SK-N-SH treated with all-trans-retinoic acid at 6 μM for 48 hours (cell line): ENCODE measurements at regions not wholly inside any gene's neighbourhood (a gene's known extent, or its start where the extent isn't known, plus 50 kb on each side); places are given as distances from the start of the nearest gene placed in this dataset.

Source experiments
- CSRNP3 ChIP-seq: fragments of 250-450 bp; sonication (Bioruptor Pico); IDR thresholded peaks from 2 replicates; pipeline ENCODE4 v1.5.1; 2021; ENCODE audit warnings: mild to moderate bottlenecking, moderate library complexity
- ESRRG ChIP-seq: fragments of 250-450 bp; sonication (Bioruptor Pico); IDR thresholded peaks from 2 replicates; pipeline ENCODE4 v1.6.1; 2021; ENCODE audit warnings: mild to moderate bottlenecking
- ISL1 ChIP-seq: fragments of 250-450 bp; sonication (Bioruptor Pico); IDR thresholded peaks from 2 replicates; pipeline ENCODE4 v2.1.2; 2022; ENCODE audit warnings: mild to moderate bottlenecking, moderate library complexity
- OSR1 ChIP-seq: fragments of 250-450 bp; sonication (Bioruptor Pico); IDR thresholded peaks from 2 replicates; pipeline ENCODE4 v1.8.0; 2022; ENCODE audit warnings: moderate library complexity, mild to moderate bottlenecking, inconsistent platforms
- PATZ1 ChIP-seq: fragments of 250-450 bp; sonication (Bioruptor Pico); IDR thresholded peaks from 2 replicates; pipeline ENCODE4 v1.8.0; 2020; ENCODE audit warnings: mild to moderate bottlenecking, moderate library complexity, borderline replicate concordance
- RARB ChIP-seq: fragments of 250-450 bp; sonication (Bioruptor Pico); IDR thresholded peaks from 2 replicates; pipeline ENCODE4 v1.8.0; 2021; ENCODE audit warnings: mild to moderate bottlenecking, moderate library complexity
- SNAI2 ChIP-seq: fragments of 250-450 bp; sonication (Bioruptor Pico); IDR thresholded peaks from 2 replicates; pipeline ENCODE4 v1.5.0; 2020; ENCODE audit warnings: mild to moderate bottlenecking, moderate library complexity
- TSHZ2 ChIP-seq: fragments of 250-450 bp; sonication (Bioruptor Pico); IDR thresholded peaks from 2 replicates; pipeline ENCODE4 v1.5.0; 2020; ENCODE audit warnings: mild to moderate bottlenecking, moderate library complexity
- ZC3H10 ChIP-seq: fragments of 250-450 bp; sonication (Bioruptor Pico); IDR thresholded peaks from 2 replicates; pipeline ENCODE4 v1.5.1; 2021; ENCODE audit warnings: mild to moderate bottlenecking, moderate library complexity
- ZFP3 ChIP-seq: fragments of 250-450 bp; sonication (Bioruptor Pico); IDR thresholded peaks from 2 replicates; pipeline ENCODE4 v1.5.0; 2020; ENCODE audit warnings: mild to moderate bottlenecking, moderate library complexity
- ZNF70 ChIP-seq: fragments of 450-650 bp; formaldehyde crosslinking; IDR thresholded peaks from 2 replicates; pipeline ENCODE4 v1.5.0; 2020; ENCODE audit warnings: mild to moderate bottlenecking, moderate library complexity

GRCh38 chr16:66176731-66177130 is 189.8 kb upstream of the CDH5 start:
- no peak for TF ChIP-seq SNAI2
- TF ChIP-seq ZNF70 (CRISPR knock-in tag) = no peak
- no peak for TF ChIP-seq PATZ1
- TF ChIP-seq ZFP3 (CRISPR knock-in tag) = no peak
- no peak for TF ChIP-seq ZC3H10
- no peak for TF ChIP-seq ISL1 (CRISPR knock-in tag)
- no peak for TF ChIP-seq CSRNP3 (CRISPR knock-in tag)
- no peak for TF ChIP-seq TSHZ2 (CRISPR knock-in tag)
- no peak for TF ChIP-seq OSR1 (CRISPR knock-in tag)
- TF ChIP-seq ESRRG (CRISPR knock-in tag) = no peak
- TF ChIP-seq RARB = no peak
